ENCODE measurements at regions not wholly inside any gene's neighbourhood (a gene's known extent, or its start where the extent isn't known, plus 50 kb on each side); places are given as distances from the start of the nearest gene placed in this dataset.
"Not testable (repeated sequence)": the region's sequence is repeated elsewhere in the genome, so short reads cannot be mapped to it uniquely, and the experiment has no call there.

GRCh38 chr2:110383163-110384048 lies 89.2 kb downstream of the LIMS4 start:
- H3K4me1 ChIP-seq (ENCODE audit: control insufficient read depth in 2 of 3, insufficient read depth in 2 of 3, low read depth in 1 of 3, low read length in 3 of 3); H3K27me3 ChIP-seq (ENCODE audit: control insufficient read depth, insufficient read depth, low read length); H3K4me3 ChIP-seq (ENCODE audit: low read length in 3 of 3); H3K27ac ChIP-seq (ENCODE audit: low read depth in 2 of 2, low read length in 2 of 2); FAIRE-seq; H3K9ac ChIP-seq (ENCODE audit: low read length in 3 of 3); H3K9me3 ChIP-seq (ENCODE audit: control insufficient read depth in 2 of 3, insufficient read depth in 1 of 3, low read length in 3 of 3); DNase-seq; intact Hi-C loops (cut with DNase I); H3K36me3 ChIP-seq (ENCODE audit: control insufficient read depth in 2 of 3, insufficient read depth in 3 of 3, low read length in 3 of 3): not testable (repeated sequence)

GRCh38 chr2:110373519-110373918 lies 99.1 kb downstream of the LIMS4 start:
- H3K4me3 ChIP-seq (ENCODE audit: low read length in 3 of 3); FAIRE-seq; H3K4me1 ChIP-seq (ENCODE audit: control insufficient read depth in 2 of 3, insufficient read depth in 2 of 3, low read depth in 1 of 3, low read length in 3 of 3); H3K27ac ChIP-seq (ENCODE audit: low read depth in 2 of 2, low read length in 2 of 2); H3K27me3 ChIP-seq (ENCODE audit: control insufficient read depth, insufficient read depth, low read length); H3K9me3 ChIP-seq (ENCODE audit: control insufficient read depth in 2 of 3, insufficient read depth in 1 of 3, low read length in 3 of 3); H3K36me3 ChIP-seq (ENCODE audit: control insufficient read depth in 2 of 3, insufficient read depth in 3 of 3, low read length in 3 of 3); H3K9ac ChIP-seq (ENCODE audit: low read length in 3 of 3); intact Hi-C loops (cut with DNase I): not testable (repeated sequence)
- peak in 1 of 5 donors; percentile 57 for DNase-seq

GRCh38 chr2:110371633-110372032 lies 101.0 kb downstream of the LIMS4 start:
- H3K27ac ChIP-seq (ENCODE audit: low read depth in 2 of 2, low read length in 2 of 2); H3K4me3 ChIP-seq (ENCODE audit: low read length in 3 of 3); H3K9ac ChIP-seq (ENCODE audit: low read length in 3 of 3); intact Hi-C loops (cut with DNase I); FAIRE-seq; H3K27me3 ChIP-seq (ENCODE audit: control insufficient read depth, insufficient read depth, low read length); H3K9me3 ChIP-seq (ENCODE audit: control insufficient read depth in 2 of 3, insufficient read depth in 1 of 3, low read length in 3 of 3); H3K36me3 ChIP-seq (ENCODE audit: control insufficient read depth in 2 of 3, insufficient read depth in 3 of 3, low read length in 3 of 3); H3K4me1 ChIP-seq (ENCODE audit: control insufficient read depth in 2 of 3, insufficient read depth in 2 of 3, low read depth in 1 of 3, low read length in 3 of 3): not testable (repeated sequence)
- DNase-seq, result peak in 1 of 5 donors; percentile 31

- H3K9ac ChIP-seq (ENCODE audit: low read length in 3 of 3); H3K9me3 ChIP-seq (ENCODE audit: control insufficient read depth in 2 of 3, insufficient read depth in 1 of 3, low read length in 3 of 3); H3K36me3 ChIP-seq (ENCODE audit: control insufficient read depth in 2 of 3, insufficient read depth in 3 of 3, low read length in 3 of 3); H3K27ac ChIP-seq (ENCODE audit: low read depth in 2 of 2, low read length in 2 of 2); intact Hi-C loops (cut with DNase I); H3K4me3 ChIP-seq (ENCODE audit: low read length in 3 of 3); FAIRE-seq; H3K27me3 ChIP-seq (ENCODE audit: control insufficient read depth, insufficient read depth, low read length); H3K4me1 ChIP-seq (ENCODE audit: control insufficient read depth in 2 of 3, insufficient read depth in 2 of 3, low read depth in 1 of 3, low read length in 3 of 3); DNase-seq: not testable (repeated sequence)
These were observed 115.0 kb downstream of the LIMS4 start for GRCh38 chr2:110357616-110358015.

GRCh38 chr2:110354294-110355018 lies 118.2 kb downstream of the LIMS4 start:
- H3K9me3 ChIP-seq (ENCODE audit: control insufficient read depth in 2 of 3, insufficient read depth in 1 of 3, low read length in 3 of 3); H3K4me1 ChIP-seq (ENCODE audit: control insufficient read depth in 2 of 3, insufficient read depth in 2 of 3, low read depth in 1 of 3, low read length in 3 of 3); H3K27ac ChIP-seq (ENCODE audit: low read depth in 2 of 2, low read length in 2 of 2); H3K27me3 ChIP-seq (ENCODE audit: control insufficient read depth, insufficient read depth, low read length); FAIRE-seq; DNase-seq; H3K36me3 ChIP-seq (ENCODE audit: control insufficient read depth in 2 of 3, insufficient read depth in 3 of 3, low read length in 3 of 3); H3K4me3 ChIP-seq (ENCODE audit: low read length in 3 of 3); intact Hi-C loops (cut with DNase I); H3K9ac ChIP-seq (ENCODE audit: low read length in 3 of 3): not testable (repeated sequence)

GRCh38 chr2:110350718-110351117 lies 121.9 kb downstream of the LIMS4 start:
- H3K9ac ChIP-seq (ENCODE audit: low read length in 3 of 3); H3K4me1 ChIP-seq (ENCODE audit: control insufficient read depth in 2 of 3, insufficient read depth in 2 of 3, low read depth in 1 of 3, low read length in 3 of 3); DNase-seq; FAIRE-seq; H3K27me3 ChIP-seq (ENCODE audit: control insufficient read depth, insufficient read depth, low read length); H3K27ac ChIP-seq (ENCODE audit: low read depth in 2 of 2, low read length in 2 of 2); intact Hi-C loops (cut with DNase I); H3K9me3 ChIP-seq (ENCODE audit: control insufficient read depth in 2 of 3, insufficient read depth in 1 of 3, low read length in 3 of 3); H3K36me3 ChIP-seq (ENCODE audit: control insufficient read depth in 2 of 3, insufficient read depth in 3 of 3, low read length in 3 of 3); H3K4me3 ChIP-seq (ENCODE audit: low read length in 3 of 3): not testable (repeated sequence)

GRCh38 chr2:110348902-110349301 lies 123.7 kb downstream of the LIMS4 start:
- peak in 1 of 5 donors; percentile 74 for DNase-seq
- FAIRE-seq; H3K27me3 ChIP-seq (ENCODE audit: control insufficient read depth, insufficient read depth, low read length); H3K27ac ChIP-seq (ENCODE audit: low read depth in 2 of 2, low read length in 2 of 2); H3K36me3 ChIP-seq (ENCODE audit: control insufficient read depth in 2 of 3, insufficient read depth in 3 of 3, low read length in 3 of 3); intact Hi-C loops (cut with DNase I); H3K9ac ChIP-seq (ENCODE audit: low read length in 3 of 3); H3K4me1 ChIP-seq (ENCODE audit: control insufficient read depth in 2 of 3, insufficient read depth in 2 of 3, low read depth in 1 of 3, low read length in 3 of 3); H3K4me3 ChIP-seq (ENCODE audit: low read length in 3 of 3); H3K9me3 ChIP-seq (ENCODE audit: control insufficient read depth in 2 of 3, insufficient read depth in 1 of 3, low read length in 3 of 3): not testable (repeated sequence)

GRCh38 chr2:110344405-110345035 lies 128.1 kb downstream of the LIMS4 start:
- H3K9me3 ChIP-seq (ENCODE audit: control insufficient read depth in 2 of 3, insufficient read depth in 1 of 3, low read length in 3 of 3); H3K4me3 ChIP-seq (ENCODE audit: low read length in 3 of 3); H3K27me3 ChIP-seq (ENCODE audit: control insufficient read depth, insufficient read depth, low read length); FAIRE-seq; intact Hi-C loops (cut with DNase I); H3K36me3 ChIP-seq (ENCODE audit: control insufficient read depth in 2 of 3, insufficient read depth in 3 of 3, low read length in 3 of 3); H3K9ac ChIP-seq (ENCODE audit: low read length in 3 of 3); H3K4me1 ChIP-seq (ENCODE audit: control insufficient read depth in 2 of 3, insufficient read depth in 2 of 3, low read depth in 1 of 3, low read length in 3 of 3); H3K27ac ChIP-seq (ENCODE audit: low read depth in 2 of 2, low read length in 2 of 2): not testable (repeated sequence)
- DNase-seq, result peak in 2 of 5 donors; percentile 6 to 23
